SK-N-SH (cell line): ENCODE measurements at regions not wholly inside any gene's neighbourhood (a gene's known extent, or its start where the extent isn't known, plus 50 kb on each side); places are given as distances from the start of the nearest gene placed in this dataset.

ENCODE experiments used
- CTCF ChIA-PET: fragments of 300-600, 350-600 bp; formaldehyde crosslinking; extraction: SDS; loops from one replicate; lab custom pipeline; 2021; lab: Yijun Ruan, JAX
- POLR2A ChIA-PET: fragments of 350-600 bp; sonication (Branson Sonifier 250); formaldehyde crosslinking; extraction: SDS; loops from one replicate; lab custom pipeline; 2020; ENCODE audit warnings: antibody characterized with exemption, inconsistent platforms; lab: Yijun Ruan, JAX
- DNase-seq: peaks from one replicate; pipeline ENCODE4 v3.0.0; 2012
- H2AFZ ChIP-seq: fragments of 200-600 bp; sonication (generic); 2 replicates; pipeline ENCODE4 v1.8.1; 2016; ENCODE audit warnings: antibody characterized with exemption, mild to moderate bottlenecking, low read depth
- H3F3A ChIP-seq: fragments of 200-600 bp; sonication (generic); replicated peaks from 2 replicates; pipeline ENCODE3; 2016; ENCODE audit warnings: antibody characterized with exemption, mild to moderate bottlenecking; ENCODE audit not compliant: insufficient read depth
- H3K27ac ChIP-seq, 2 experiments: fragments of 200-500 bp in 1 of 2; fragments of 200-600 bp in 1 of 2; sonication (Bioruptor generic) in 1 of 2; sonication (generic), shearing (Covaris generic) in 1 of 2; 2 replicates each; pipeline versions ENCODE4 v1.5.1 to v1.6.1; 2014 to 2016; ENCODE audit warnings: low read depth in 2 of 2, inconsistent platforms in 1 of 2, low read length in 1 of 2, mild to moderate bottlenecking in 1 of 2, mixed read lengths in 1 of 2
- H3K27me3 ChIP-seq: fragments of 200-600 bp; sonication (generic), shearing (Covaris generic); 2 replicates; pipeline ENCODE4 v1.6.1; 2016; ENCODE audit warnings: mixed run types; ENCODE audit not compliant: insufficient read depth
- H3K36me3 ChIP-seq, 2 experiments: fragments of 200-500 bp in 1 of 2; fragments of 200-600 bp in 1 of 2; sonication (Bioruptor generic) in 1 of 2; sonication (generic) in 1 of 2; replicated peaks in 1 of 2; 2 replicates each; pipeline versions ENCODE3 to v1.5.1; 2014 to 2016; ENCODE audit warnings: low read length in 1 of 2, mild to moderate bottlenecking in 1 of 2; ENCODE audit not compliant: insufficient read depth in 2 of 2, control insufficient read depth in 1 of 2
- H3K4me1 ChIP-seq, 2 experiments: fragments of 200-500 bp in 1 of 2; fragments of 200-600 bp in 1 of 2; sonication (Bioruptor generic) in 1 of 2; sonication (generic), shearing (Covaris generic) in 1 of 2; 2 replicates each; pipeline versions ENCODE4 v1.5.1 to v1.6.1; 2014 to 2016; ENCODE audit warnings: low read depth in 1 of 2, low read length in 1 of 2, mixed run types in 1 of 2; ENCODE audit not compliant: insufficient read depth in 2 of 2, control insufficient read depth in 1 of 2
- H3K4me2 ChIP-seq: fragments of 200-600 bp; sonication (generic), shearing (Covaris generic); 2 replicates; pipeline ENCODE4 v1.6.1; 2017; ENCODE audit warnings: mixed run types
- H3K4me3 ChIP-seq, 2 experiments: fragments of 200-500 bp in 1 of 2; fragments of 200-600 bp in 1 of 2; sonication (Bioruptor generic) in 1 of 2; sonication (generic), shearing (Covaris generic) in 1 of 2; 2 replicates each; pipeline versions ENCODE4 v1.5.1 to v1.8.1; 2014 to 2016; ENCODE audit warnings: low read depth in 2 of 2, inconsistent platforms in 1 of 2, low read length in 1 of 2, mild to moderate bottlenecking in 1 of 2, mixed read lengths in 1 of 2, moderate library complexity in 1 of 2
- H3K79me2 ChIP-seq: fragments of 200-600 bp; sonication (generic); 2 replicates; pipeline ENCODE4 v1.8.1; 2017; ENCODE audit warnings: mild to moderate bottlenecking; ENCODE audit not compliant: insufficient read depth
- H3K9ac ChIP-seq: fragments of 200-600 bp; sonication (generic); 2 replicates; pipeline ENCODE4 v1.6.1; 2017; ENCODE audit warnings: mixed run types
- H3K9me2 ChIP-seq: fragments of 200-600 bp; sonication (generic); 2 replicates; pipeline ENCODE4 v1.6.1; 2017; ENCODE audit warnings: mixed run types
- H3K9me3 ChIP-seq: fragments of 200-600 bp; sonication (generic); 2 replicates; pipeline ENCODE4 v1.6.1; 2017; ENCODE audit warnings: mixed run types, mild to moderate bottlenecking, moderate library complexity
- H4K20me1 ChIP-seq: fragments of 200-600 bp; sonication (generic); 2 replicates; pipeline ENCODE4 v1.6.1; 2017; ENCODE audit warnings: mild to moderate bottlenecking, mixed run types; ENCODE audit not compliant: insufficient read depth
- EP300 ChIP-seq, 2 experiments: IDR thresholded peaks; 2 replicates each; pipeline versions ENCODE4 v1.4.0 to v1.6.1; 2012; ENCODE audit warnings: borderline replicate concordance in 1 of 2, low read depth in 1 of 2, low read length in 1 of 2
- FOSL2 ChIP-seq: IDR thresholded peaks from 2 replicates; pipeline ENCODE4 v1.4.0; 2012; ENCODE audit warnings: low read depth, mild to moderate bottlenecking, moderate library complexity, borderline replicate concordance
- FOXJ3 ChIP-seq: sonication (generic); formaldehyde crosslinking; IDR thresholded peaks from 2 replicates; pipeline ENCODE4 v1.5.1; 2020; ENCODE audit warnings: mild to moderate bottlenecking, missing genetic modification reagents
- FOXM1 ChIP-seq: IDR thresholded peaks from 2 replicates; pipeline ENCODE4 v1.4.0; 2012; ENCODE audit warnings: low read depth, mild to moderate bottlenecking
- GABPA ChIP-seq: IDR thresholded peaks from 2 replicates; pipeline ENCODE4 v1.4.0; 2012; ENCODE audit warnings: low read depth, mild to moderate bottlenecking
- MEF2A ChIP-seq: IDR thresholded peaks from 2 replicates; pipeline ENCODE4 v1.4.0; 2012; ENCODE audit warnings: low read depth, borderline replicate concordance
- MXI1 ChIP-seq: IDR thresholded peaks from 2 replicates; pipeline ENCODE4 v1.6.1; 2012; ENCODE audit warnings: mild to moderate bottlenecking, low read depth, low read length, improper control_type of control experiment
- NFIC ChIP-seq: IDR thresholded peaks from 2 replicates; pipeline ENCODE4 v1.4.0; 2012; ENCODE audit warnings: borderline replicate concordance
- RAD21 ChIP-seq: IDR thresholded peaks from 2 replicates; pipeline ENCODE4 v1.6.1; 2012; ENCODE audit warnings: mild to moderate bottlenecking, low read length
- RCOR1 ChIP-seq: fragments of 150-350 bp; IDR thresholded peaks from 2 replicates; pipeline ENCODE4 v1.6.1; 2017; ENCODE audit warnings: antibody characterized with exemption, low read length
- RFX5 ChIP-seq: IDR thresholded peaks from 2 replicates; pipeline ENCODE4 v1.6.1; 2012; ENCODE audit warnings: mild to moderate bottlenecking, improper control_type of control experiment, low read length
- YY1 ChIP-seq: IDR thresholded peaks from 2 replicates; pipeline ENCODE4 v1.4.0; 2012; ENCODE audit warnings: low read depth, mild to moderate bottlenecking
- WGBS: methylation state at CpG from one replicate; pipeline ENCODE4 v1.1.6; 2017; ENCODE audit warnings: low lambda C conversion rate; 5-methylcytosine and 5-hydroxymethylcytosine counted together
- TF ChIP-seq, protein P1 (sequence below): IDR thresholded peaks from 2 replicates; pipeline ENCODE4 v1.4.0; 2012; ENCODE audit warnings: low read depth, borderline replicate concordance
- TF ChIP-seq, protein P2 (sequence below): fragments of 200-600 bp; sonication (generic); IDR thresholded peaks from 2 replicates; pipeline ENCODE4 v1.6.1; 2017; ENCODE audit warnings: antibody characterized with exemption, mild to moderate bottlenecking, moderate library complexity
- TF ChIP-seq, protein P3 (sequence below): IDR thresholded peaks from 2 replicates; pipeline ENCODE4 v1.4.0; 2012; ENCODE audit warnings: low read depth
- TF ChIP-seq, protein P4 (sequence below): fragments of 150-350 bp; IDR thresholded peaks from 2 replicates; pipeline ENCODE4 v1.6.1; 2017; ENCODE audit warnings: antibody characterized with exemption, low read length, low read depth, borderline replicate concordance

DNA sequence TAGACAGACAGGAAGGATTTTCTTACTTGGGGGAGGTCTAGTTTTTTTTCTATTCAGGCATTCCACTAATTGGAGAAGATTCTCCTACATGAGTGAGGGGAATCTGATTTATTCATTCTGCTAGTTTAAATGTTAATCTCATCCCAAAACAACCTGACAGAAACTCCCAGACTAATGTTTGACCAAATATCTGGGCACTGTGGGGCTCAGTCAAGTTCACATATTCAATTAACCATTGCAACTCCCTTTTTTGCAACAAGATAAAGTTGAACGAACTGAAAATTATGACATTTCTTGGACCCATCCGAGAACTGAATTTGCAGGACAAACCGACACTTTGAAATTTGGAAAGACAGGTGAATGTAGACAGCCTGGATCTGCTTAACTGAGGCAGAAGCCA is 194.4 kb upstream of the PTER start:
- Histone ChIP-seq H3K9me3 (peaks cover 5% of the 10 kb centered on the region), H3K9me2 (no peaks in the 10 kb centered on the region), H3K9ac (no peak overlapping the region)
- TF ChIP-seq FOXJ3 (CRISPR knock-in tag): no peak
- TF ChIP-seq, protein P1, sequence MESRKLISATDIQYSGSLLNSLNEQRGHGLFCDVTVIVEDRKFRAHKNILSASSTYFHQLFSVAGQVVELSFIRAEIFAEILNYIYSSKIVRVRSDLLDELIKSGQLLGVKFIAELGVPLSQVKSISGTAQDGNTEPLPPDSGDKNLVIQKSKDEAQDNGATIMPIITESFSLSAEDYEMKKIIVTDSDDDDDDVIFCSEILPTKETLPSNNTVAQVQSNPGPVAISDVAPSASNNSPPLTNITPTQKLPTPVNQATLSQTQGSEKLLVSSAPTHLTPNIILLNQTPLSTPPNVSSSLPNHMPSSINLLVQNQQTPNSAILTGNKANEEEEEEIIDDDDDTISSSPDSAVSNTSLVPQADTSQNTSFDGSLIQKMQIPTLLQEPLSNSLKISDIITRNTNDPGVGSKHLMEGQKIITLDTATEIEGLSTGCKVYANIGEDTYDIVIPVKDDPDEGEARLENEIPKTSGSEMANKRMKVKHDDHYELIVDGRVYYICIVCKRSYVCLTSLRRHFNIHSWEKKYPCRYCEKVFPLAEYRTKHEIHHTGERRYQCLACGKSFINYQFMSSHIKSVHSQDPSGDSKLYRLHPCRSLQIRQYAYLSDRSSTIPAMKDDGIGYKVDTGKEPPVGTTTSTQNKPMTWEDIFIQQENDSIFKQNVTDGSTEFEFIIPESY: no peak
- no peak for TF ChIP-seq FOSL2
- TF ChIP-seq, protein P2, sequence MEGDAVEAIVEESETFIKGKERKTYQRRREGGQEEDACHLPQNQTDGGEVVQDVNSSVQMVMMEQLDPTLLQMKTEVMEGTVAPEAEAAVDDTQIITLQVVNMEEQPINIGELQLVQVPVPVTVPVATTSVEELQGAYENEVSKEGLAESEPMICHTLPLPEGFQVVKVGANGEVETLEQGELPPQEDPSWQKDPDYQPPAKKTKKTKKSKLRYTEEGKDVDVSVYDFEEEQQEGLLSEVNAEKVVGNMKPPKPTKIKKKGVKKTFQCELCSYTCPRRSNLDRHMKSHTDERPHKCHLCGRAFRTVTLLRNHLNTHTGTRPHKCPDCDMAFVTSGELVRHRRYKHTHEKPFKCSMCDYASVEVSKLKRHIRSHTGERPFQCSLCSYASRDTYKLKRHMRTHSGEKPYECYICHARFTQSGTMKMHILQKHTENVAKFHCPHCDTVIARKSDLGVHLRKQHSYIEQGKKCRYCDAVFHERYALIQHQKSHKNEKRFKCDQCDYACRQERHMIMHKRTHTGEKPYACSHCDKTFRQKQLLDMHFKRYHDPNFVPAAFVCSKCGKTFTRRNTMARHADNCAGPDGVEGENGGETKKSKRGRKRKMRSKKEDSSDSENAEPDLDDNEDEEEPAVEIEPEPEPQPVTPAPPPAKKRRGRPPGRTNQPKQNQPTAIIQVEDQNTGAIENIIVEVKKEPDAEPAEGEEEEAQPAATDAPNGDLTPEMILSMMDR: no peak
- no peak for TF ChIP-seq EP300 (IDR thresholded peaks at IDR 0.05; ENCODE audit: borderline replicate concordance in 1 of 2, low read depth in 1 of 2, low read length in 1 of 2)
- no peak for TF ChIP-seq GABPA
- TF ChIP-seq, protein P3, sequence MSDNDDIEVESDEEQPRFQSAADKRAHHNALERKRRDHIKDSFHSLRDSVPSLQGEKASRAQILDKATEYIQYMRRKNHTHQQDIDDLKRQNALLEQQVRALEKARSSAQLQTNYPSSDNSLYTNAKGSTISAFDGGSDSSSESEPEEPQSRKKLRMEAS: no peak
- TF ChIP-seq RAD21: no peak
- no peak for TF ChIP-seq NFIC
- no peak for TF ChIP-seq YY1
- no peak for TF ChIP-seq FOXM1
- no peak for TF ChIP-seq RFX5
- TF ChIP-seq MEF2A: no peak
- no peak for TF ChIP-seq MXI1
- TF ChIP-seq, protein P4, sequence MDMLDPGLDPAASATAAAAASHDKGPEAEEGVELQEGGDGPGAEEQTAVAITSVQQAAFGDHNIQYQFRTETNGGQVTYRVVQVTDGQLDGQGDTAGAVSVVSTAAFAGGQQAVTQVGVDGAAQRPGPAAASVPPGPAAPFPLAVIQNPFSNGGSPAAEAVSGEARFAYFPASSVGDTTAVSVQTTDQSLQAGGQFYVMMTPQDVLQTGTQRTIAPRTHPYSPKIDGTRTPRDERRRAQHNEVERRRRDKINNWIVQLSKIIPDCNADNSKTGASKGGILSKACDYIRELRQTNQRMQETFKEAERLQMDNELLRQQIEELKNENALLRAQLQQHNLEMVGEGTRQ: no peak
- TF ChIP-seq RCOR1: no peak
- TF ChIP-seq, all 33 proteins: peak for 0
- Histone ChIP-seq H4K20me1 (no peaks in the 10 kb centered on the region), H3K27ac (no peak overlapping the region), H3K36me3 (no peaks in the 10 kb centered on the region), H3F3A (no peaks in the 10 kb centered on the region), H3K79me2 (no peaks in the 10 kb centered on the region), H3K27me3 (no peaks in the 10 kb centered on the region), H2AFZ (no peak overlapping the region), H3K4me2 (no peak overlapping the region), H3K4me3 (no peak overlapping the region), H3K4me1 (no peaks in the 10 kb centered on the region)
- ChIA-PET POLR2A (no interaction called here), CTCF (no interaction called here)
- DNase-seq: no peak
- WGBS: 31% methylated on average over 3 of the region's 3 CpGs
